ENCODE measurements at regions not wholly inside any gene's neighbourhood (a gene's known extent, or its start where the extent isn't known, plus 50 kb on each side); places are given as distances from the start of the nearest gene placed in this dataset.

DNA sequence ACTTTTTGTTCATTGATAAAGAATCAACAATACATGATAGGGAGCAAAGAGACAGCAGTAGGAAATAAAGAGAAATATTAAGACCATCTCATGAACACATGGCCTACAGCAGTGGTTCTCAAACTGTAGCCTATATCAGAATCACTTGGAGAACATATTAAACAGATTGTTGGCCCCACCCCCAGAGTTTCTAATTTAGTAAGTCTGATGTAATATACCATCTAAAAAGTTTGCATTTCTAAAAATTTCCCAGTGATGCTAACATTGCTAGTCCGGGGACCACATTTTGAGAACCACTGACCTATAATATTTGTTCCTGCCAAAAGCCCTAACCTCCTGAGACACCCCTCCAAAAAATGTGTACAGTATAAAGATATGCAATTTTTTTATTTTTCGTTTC is 306.2 kb upstream of the NREP start:
- TF ChIP-seq, protein P1, sequence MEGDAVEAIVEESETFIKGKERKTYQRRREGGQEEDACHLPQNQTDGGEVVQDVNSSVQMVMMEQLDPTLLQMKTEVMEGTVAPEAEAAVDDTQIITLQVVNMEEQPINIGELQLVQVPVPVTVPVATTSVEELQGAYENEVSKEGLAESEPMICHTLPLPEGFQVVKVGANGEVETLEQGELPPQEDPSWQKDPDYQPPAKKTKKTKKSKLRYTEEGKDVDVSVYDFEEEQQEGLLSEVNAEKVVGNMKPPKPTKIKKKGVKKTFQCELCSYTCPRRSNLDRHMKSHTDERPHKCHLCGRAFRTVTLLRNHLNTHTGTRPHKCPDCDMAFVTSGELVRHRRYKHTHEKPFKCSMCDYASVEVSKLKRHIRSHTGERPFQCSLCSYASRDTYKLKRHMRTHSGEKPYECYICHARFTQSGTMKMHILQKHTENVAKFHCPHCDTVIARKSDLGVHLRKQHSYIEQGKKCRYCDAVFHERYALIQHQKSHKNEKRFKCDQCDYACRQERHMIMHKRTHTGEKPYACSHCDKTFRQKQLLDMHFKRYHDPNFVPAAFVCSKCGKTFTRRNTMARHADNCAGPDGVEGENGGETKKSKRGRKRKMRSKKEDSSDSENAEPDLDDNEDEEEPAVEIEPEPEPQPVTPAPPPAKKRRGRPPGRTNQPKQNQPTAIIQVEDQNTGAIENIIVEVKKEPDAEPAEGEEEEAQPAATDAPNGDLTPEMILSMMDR (IDR thresholded peaks at IDR 0.05), result no peak
- no peak for TF ChIP-seq POLR2A (IDR thresholded peaks at IDR 0.05)
